RPMI7951 (cell line): ENCODE measurements at regions not wholly inside any gene's neighbourhood (a gene's known extent, or its start where the extent isn't known, plus 50 kb on each side); places are given as distances from the start of the nearest gene placed in this dataset.

Source experiments
- DNase-seq: peaks from one replicate; pipeline ENCODE4 v3.0.0-alpha.2; 2012; ENCODE audit warnings: low read depth

GRCh38 chr4:104418286-104418685 lies 76.4 kb downstream of the CXXC4 start:
- DNase-seq, result no peak

- DNase-seq, result no peak
Observed at GRCh38 chr4:104417357-104417882, 77.3 kb downstream of the CXXC4 start.

- no peak for DNase-seq
Observed at GRCh38 chr4:104416725-104417356, 77.9 kb downstream of the CXXC4 start.

- no peak for DNase-seq
Observed at GRCh38 chr4:104413487-104413886, 81.2 kb downstream of the CXXC4 start.

GRCh38 chr4:104412344-104412743 lies 82.3 kb downstream of the CXXC4 start:
- no peak for DNase-seq

- DNase-seq, result no peak
Observed at GRCh38 chr4:104411502-104411901, 83.2 kb downstream of the CXXC4 start.

GRCh38 chr4:104408878-104409277 lies 85.8 kb downstream of the CXXC4 start:
- DNase-seq, result no peak

GRCh38 chr4:104404361-104404760 lies 90.3 kb downstream of the CXXC4 start:
- no peak for DNase-seq

- peak; percentile 12 for DNase-seq
Observed at GRCh38 chr4:104395168-104395614, 99.5 kb downstream of the CXXC4 start.

- no peak for DNase-seq
Observed at GRCh38 chr4:104394406-104395167, 100.1 kb downstream of the CXXC4 start.

- DNase-seq, result no peak
Observed at GRCh38 chr4:104393655-104394324, 100.9 kb downstream of the CXXC4 start.

GRCh38 chr4:104385713-104386112 lies 109.0 kb downstream of the CXXC4 start:
- no peak for DNase-seq

GRCh38 chr4:104382961-104383360 lies 111.7 kb downstream of the CXXC4 start:
- DNase-seq, result no peak

GRCh38 chr4:104381729-104382128 lies 113.0 kb downstream of the CXXC4 start:
- no peak for DNase-seq

GRCh38 chr4:104365618-104366017 lies 129.1 kb downstream of the CXXC4 start:
- DNase-seq, result no peak

GRCh38 chr4:104353481-104353880 lies 141.2 kb downstream of the CXXC4 start:
- DNase-seq, result no peak

GRCh38 chr4:104352211-104352610 lies 142.5 kb downstream of the CXXC4 start:
- DNase-seq, result no peak

GRCh38 chr4:104351706-104352105 lies 143.0 kb downstream of the CXXC4 start:
- DNase-seq, result no peak

- DNase-seq, result no peak
Observed at GRCh38 chr4:104345598-104346242, 149.0 kb downstream of the CXXC4 start.

GRCh38 chr4:104344342-104344980 lies 150.2 kb downstream of the CXXC4 start:
- no peak for DNase-seq

- DNase-seq, result no peak
Observed at GRCh38 chr4:104334410-104334809, 160.3 kb downstream of the CXXC4 start.
